Upper lobe of left lung (tissue), 4 donors: ENCODE measurements at regions not wholly inside any gene's neighbourhood (a gene's known extent, or its start where the extent isn't known, plus 50 kb on each side); places are given as distances from the start of the nearest gene placed in this dataset.

Experiments
- POLR2A ChIP-seq, 4 donors: fragments of 450-650 bp; IDR thresholded peaks; one replicate each; pipeline ENCODE4 v1.5.1; 2016 to 2017; ENCODE audit warnings: antibody characterized with exemption in 4 of 4, mild to moderate bottlenecking in 2 of 4
- TF ChIP-seq, protein P1 (sequence below), 6 experiments: fragments of 450-650 bp in 4 of 6; fragments of 200-600 bp in 2 of 6; sonication (generic) in 2 of 6; IDR thresholded peaks; one replicate each; pipeline ENCODE4 v1.5.1; 2016 to 2019; ENCODE audit warnings: antibody characterized with exemption in 6 of 6

DNA sequence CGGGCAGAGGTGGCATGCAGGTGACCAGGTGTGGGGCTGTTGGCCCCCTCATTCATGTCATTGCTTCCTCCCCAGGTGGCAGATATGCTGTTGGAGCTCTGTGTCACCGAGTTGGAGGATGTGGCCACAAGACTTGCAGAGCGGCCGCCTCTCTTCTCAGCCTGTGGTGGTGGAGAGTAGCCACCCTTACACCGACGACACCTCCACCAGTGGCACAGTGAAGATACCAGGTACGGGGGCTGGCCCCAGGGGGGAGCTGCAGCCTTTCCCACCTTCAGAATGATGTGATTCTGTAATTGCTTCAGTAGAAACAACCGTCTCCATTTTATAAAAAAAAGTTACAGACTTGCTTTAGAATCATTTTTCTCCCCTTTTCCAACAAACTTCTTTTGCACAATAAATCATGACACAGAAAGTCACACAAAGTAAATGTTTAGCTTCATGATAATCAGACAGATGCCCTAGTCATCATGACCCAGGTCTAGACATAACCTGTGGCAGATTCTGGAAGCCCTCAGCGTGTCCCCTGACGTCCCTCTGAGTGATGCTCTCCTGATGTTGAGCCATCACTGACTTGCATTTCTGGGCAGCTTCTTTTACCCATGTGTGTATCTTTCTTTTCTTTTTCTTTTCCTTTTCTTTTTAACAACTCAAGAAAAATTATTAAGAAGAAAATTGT lies 76.0 kb upstream of the FAN1 start:
- TF ChIP-seq, protein P1, sequence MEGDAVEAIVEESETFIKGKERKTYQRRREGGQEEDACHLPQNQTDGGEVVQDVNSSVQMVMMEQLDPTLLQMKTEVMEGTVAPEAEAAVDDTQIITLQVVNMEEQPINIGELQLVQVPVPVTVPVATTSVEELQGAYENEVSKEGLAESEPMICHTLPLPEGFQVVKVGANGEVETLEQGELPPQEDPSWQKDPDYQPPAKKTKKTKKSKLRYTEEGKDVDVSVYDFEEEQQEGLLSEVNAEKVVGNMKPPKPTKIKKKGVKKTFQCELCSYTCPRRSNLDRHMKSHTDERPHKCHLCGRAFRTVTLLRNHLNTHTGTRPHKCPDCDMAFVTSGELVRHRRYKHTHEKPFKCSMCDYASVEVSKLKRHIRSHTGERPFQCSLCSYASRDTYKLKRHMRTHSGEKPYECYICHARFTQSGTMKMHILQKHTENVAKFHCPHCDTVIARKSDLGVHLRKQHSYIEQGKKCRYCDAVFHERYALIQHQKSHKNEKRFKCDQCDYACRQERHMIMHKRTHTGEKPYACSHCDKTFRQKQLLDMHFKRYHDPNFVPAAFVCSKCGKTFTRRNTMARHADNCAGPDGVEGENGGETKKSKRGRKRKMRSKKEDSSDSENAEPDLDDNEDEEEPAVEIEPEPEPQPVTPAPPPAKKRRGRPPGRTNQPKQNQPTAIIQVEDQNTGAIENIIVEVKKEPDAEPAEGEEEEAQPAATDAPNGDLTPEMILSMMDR (IDR thresholded peaks at IDR 0.05) = no peak
- TF ChIP-seq POLR2A (IDR thresholded peaks at IDR 0.05) = no peak
